Left kidney (tissue), 1 donor: ENCODE measurements at regions not wholly inside any gene's neighbourhood (a gene's known extent, or its start where the extent isn't known, plus 50 kb on each side); places are given as distances from the start of the nearest gene placed in this dataset.

ENCODE experiments used
- DNase-seq: peaks from one replicate; pipeline ENCODE4 v3.0.0-alpha.2; 2013

GRCh38 chr2:239467956-239468490 is 67.2 kb upstream of the HDAC4 start:
- DNase-seq, result no peak

GRCh38 chr2:239467281-239467955 is 66.6 kb upstream of the HDAC4 start:
- no peak for DNase-seq

- no peak for DNase-seq
Measured at GRCh38 chr2:239466755-239467271, 66.0 kb upstream of the HDAC4 start.

DNA sequence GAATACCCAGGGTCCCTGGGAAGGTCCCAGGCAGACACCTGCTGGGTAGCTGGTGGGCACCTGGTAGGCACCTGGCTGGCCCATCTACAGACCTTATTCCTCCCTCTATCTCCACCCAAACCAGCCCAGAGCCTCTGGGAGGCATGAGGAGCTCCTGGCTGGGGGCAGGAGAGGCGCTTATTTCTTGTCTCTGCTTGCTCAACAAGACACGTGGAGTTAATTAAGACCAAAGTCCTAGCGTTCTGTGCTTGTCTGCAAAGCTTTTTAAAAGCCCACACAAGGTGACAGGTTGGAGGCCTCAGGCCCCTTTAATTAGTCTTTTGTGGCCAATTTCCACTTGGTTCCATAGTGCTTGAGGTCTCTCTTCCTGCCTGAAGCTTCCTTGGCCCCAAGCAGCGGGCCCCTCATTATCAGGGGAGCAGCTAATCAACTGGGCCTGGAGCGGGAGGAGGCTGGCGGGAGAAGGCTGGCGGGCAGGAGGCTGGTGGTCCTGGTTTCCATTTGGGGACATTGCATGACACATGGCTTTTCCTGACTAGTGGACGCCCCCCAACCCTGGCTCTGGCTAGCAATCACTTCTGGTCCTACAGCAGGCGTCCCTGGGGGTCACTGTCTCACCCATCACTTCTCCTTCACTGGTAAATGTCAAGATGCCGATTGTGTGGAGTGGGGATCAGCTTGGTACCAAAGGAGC is 65.4 kb upstream of the HDAC4 start:
- DNase-seq, result no peak

DNA sequence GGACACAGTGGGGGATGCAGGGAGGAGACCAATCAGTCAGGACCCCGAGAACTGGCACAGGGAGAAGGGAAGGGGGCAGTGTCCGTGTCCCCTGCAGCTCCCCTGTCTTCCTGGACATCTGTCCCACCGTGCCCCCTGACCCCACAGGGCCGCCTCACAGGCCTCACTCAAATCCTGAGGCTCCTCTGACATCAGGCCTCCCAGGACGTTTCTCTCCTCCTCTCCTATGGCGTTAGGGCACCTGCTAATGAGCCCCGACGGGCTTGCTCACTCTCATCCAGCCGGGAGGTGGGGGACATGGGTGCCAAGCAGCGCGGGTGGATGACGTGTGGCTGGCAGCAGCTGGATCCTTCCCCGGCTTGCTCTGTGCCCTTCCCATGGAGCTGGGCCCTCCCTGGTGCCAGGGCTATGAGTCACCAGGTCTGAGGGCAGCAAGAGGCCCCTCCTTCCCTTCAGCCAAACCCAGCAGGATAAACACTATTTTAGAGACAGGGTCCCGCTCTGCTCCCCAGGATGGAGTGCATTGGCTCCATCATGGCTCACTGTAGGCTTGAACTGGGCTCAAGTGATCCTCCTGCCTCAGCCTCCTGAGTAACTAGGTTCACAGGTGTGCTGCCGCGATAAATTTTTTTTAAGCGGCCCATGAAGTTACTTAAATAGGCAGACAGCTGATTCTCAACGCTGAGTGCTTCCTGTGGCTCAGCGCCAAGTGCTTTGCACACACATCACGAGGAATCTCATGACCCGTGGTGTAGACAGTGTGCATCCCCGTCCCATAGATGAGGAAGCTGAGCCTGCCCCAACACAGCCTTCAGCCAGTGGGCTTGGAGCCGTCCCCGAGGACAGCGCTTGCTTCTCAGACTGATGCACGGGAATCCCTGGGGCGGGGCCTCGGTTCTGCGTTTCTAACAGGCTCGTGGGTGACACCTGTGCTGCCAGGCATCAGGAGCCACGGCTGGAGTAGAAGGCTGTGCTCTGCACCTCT is 64.5 kb upstream of the HDAC4 start:
- DNase-seq, result no peak

- no peak for DNase-seq
Measured at GRCh38 chr2:239464166-239465016, 63.6 kb upstream of the HDAC4 start.

- no peak for DNase-seq
Measured at GRCh38 chr2:239463541-239464165, 62.8 kb upstream of the HDAC4 start.

DNA sequence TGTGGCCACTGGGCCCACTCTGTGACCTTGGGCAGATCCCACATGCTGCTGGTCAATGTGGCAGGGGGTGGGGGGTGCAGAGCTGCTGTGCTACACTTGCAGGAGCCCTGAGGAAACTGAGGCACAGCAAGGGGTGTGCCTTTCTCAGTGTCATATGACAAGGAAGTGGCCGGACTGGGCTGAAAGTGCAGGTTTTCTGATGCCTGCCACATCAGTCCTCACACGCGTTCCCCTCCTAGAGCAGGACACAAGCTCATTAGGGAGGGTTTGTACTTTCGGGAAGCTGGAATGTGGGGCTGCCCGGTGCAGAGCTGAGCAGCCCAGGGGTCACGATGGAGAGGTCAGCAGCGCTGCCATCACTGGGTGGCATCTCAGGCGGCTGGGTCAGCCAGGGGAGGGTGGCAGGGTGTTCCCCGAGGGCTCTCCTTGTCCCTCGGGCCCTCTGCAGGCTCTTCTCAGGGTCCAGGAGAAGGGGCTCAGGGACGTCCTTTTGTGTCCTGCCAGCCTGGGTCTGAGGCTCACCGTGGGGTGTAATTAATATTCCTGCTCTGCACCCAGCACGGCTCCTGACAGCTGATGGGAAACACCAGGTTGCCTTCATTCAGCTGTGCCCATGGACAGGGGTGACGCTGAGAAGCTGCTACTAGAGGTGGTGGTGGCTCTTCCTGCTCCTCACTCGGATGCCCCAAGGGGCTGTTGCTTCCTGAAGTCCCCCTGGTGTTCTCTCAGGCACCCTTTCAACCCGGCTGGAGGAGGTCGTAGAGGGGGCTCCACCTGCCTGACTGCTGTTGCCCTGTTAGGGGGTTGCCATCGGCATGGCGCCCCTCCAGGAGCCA is 62.1 kb upstream of the HDAC4 start:
- no peak for DNase-seq

DNA sequence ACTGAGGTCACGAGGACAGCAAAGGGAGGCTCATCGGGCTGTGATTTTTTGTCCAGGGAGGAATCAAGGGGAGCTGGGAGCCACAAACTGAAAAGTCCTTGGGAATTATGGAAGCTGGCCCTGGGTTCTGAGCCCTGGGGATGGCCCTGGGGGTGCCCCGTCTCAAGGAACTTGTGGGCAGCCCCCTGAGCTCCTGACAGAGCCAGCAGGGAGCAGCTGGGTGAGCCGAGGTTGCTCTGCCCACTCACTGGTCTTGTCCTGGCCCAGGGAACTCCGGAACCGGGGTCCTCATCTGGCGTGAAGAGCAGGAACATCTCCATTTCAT is 61.3 kb upstream of the HDAC4 start:
- DNase-seq, result no peak

GRCh38 chr2:239461291-239462190 is 60.7 kb upstream of the HDAC4 start:
- DNase-seq, result no peak

- DNase-seq, result no peak
Measured at GRCh38 chr2:239460780-239461179, 60.0 kb upstream of the HDAC4 start.

DNA sequence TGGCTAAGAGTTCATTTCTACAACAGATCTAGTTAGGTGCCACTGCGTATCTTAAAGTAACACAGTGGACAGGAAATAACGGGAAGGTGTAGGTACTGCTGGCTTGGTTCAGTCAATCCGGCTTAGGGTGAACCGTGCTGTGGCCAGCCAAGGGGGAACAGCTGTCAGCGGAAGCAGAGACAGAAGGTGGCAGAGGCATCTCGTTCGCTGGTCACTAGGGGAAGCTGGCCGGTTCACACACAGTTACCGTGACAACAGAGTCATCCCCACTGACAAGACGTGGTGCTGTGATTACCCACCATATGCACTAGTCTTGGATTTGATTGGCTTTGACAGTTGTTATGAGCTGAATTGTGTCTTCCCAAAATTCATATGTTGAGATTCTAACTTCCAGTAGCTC is 58.8 kb upstream of the HDAC4 start:
- no peak for DNase-seq

DNA sequence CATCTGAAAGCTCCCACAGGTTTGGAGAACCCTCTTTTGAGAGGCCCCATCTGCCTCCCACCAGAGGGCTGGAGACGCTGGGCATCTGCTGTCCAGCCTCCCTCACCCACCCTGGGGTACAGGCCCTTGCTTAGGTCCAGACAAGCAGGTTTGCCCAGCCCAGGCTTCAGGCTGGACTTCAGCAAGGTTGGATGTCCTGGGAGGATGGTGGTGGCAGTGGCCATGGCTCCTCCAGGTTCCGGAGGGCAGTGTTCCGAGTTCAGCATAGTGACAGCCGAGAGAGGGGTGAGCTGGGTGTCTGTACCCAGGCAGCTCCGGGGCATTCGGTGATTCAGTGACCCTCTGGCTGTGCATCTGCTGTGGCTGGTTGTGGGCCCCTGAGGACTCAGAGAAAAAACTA is 58.2 kb upstream of the HDAC4 start:
- no peak for DNase-seq

DNA sequence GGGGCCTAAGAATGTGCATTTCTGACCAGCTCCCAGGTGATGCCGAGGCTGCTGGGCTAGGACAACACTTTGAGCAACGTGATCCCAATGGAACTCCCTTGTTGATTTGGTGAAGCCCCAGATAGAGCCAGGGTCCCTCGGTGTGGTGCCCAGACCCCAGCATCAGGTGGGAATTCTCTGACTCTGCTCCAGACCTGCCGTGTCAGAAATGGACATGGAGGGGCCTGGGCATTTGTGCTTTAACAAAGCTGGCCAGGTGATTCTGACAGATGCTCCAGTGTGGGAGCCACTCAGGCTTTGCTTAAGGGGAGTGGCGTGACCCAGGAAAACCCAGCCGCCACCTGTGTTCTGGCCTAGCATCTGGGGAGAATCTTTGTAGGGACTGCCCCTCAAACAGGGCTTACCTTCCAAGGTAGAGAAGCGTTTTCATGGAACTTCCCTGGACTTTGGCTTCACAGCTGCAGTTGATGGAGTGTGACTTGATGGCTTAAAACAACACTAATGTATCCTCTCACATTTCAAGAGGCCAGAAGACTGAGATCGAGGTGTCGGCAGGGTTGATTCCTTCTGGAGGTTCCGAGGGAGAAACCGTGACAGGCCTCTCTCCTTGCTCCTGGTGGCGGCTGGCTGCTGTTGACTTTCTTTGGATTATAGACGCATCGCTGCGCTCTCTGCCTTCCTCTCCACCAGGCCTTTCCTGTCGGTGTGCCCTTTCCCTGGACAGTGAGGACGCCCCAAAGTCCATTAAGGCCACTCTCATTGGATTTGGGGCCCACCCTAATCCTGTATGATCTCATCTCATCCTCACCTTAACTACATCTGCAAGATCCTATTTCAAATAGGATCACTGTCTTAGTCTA is 57.0 kb upstream of the HDAC4 start:
- no peak for DNase-seq

DNA sequence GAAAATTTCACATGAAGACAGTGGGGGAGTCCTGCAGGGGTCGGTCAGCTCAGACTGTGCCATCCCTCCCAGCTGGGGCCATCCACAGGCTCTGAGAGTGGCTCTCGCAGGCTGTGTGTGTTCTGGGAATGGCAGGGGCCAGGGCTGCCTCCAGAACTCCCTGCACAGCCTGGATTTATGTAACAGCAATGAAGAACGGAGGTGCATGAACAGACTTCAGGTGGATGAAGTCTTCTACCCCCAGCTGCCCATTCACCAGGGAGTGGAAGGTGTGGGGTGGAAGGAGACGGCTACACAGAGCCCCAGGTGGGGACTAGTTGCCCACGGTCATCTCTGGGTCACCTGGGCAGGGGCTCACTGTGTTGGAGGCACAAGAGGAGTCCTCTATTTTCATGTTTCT is 56.1 kb upstream of the HDAC4 start:
- no peak for DNase-seq

GRCh38 chr2:239455436-239456203 is 54.8 kb upstream of the HDAC4 start:
- DNase-seq, result no peak

DNA sequence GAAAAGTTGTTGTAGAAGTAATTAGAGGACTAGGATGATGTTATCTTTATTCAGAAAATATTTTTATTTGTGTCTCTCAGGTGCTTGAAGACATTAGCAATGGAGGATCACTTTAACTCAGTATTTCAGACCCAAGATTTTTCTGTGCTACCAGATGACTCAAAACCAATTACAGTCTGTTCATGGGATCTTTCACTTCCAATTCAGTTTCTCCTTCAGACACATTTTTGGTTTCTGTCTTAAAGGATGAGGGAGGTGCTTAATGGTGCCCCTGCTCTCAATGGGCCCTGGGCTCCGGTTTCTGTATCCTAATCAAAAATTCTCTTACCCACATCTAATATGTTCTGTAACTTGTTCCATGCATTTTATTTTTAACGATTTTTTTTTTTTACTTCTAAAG is 53.7 kb upstream of the HDAC4 start:
- DNase-seq, result no peak
